H1 (cell line): ENCODE measurements at regions not wholly inside any gene's neighbourhood (a gene's known extent, or its start where the extent isn't known, plus 50 kb on each side); places are given as distances from the start of the nearest gene placed in this dataset.

Experiments
- CTCF ChIA-PET: fragments of 300-600 bp; sonication (Branson Sonifier 250); formaldehyde crosslinking; loops from one replicate; lab custom pipeline; 2021; ENCODE audit not compliant: partially characterized antibody; lab: Charles Lee
- POLR2A ChIA-PET: fragments of 300-600 bp; sonication (Branson Sonifier 250); formaldehyde crosslinking; loops from one replicate; lab custom pipeline; 2021; ENCODE audit warnings: inconsistent platforms; ENCODE audit not compliant: partially characterized antibody; lab: Charles Lee
- DNase-seq, 2 experiments: peaks; one replicate each; pipeline versions ENCODE4 v3.0.0 to v3.0.0-alpha.2; 2010 to 2022; ENCODE audit warnings: low spot score in 2 of 2, low read depth in 1 of 2, mixed read lengths in 1 of 2
- FAIRE-seq: peaks from 2 replicates; lab custom pipeline; 2011; peaks lifted over from hg19 to GRCh38; lab: Jason Lieb, UNC
- H2AFZ ChIP-seq: 2 replicates; pipeline ENCODE4 v1.8.1; 2012; ENCODE audit warnings: low read length, inconsistent platforms
- H2AK5ac ChIP-seq: 2 replicates; pipeline ENCODE4 v1.6.1; 2013; ENCODE audit warnings: low read depth, low read length
- H2BK120ac ChIP-seq: replicated peaks from 2 replicates; pipeline ENCODE3; 2013; ENCODE audit warnings: low read depth, low read length, inconsistent platforms
- H2BK12ac ChIP-seq: 2 replicates; pipeline ENCODE4 v1.6.1; 2013; ENCODE audit warnings: low read depth, low read length
- H2BK15ac ChIP-seq: 2 replicates; pipeline ENCODE4 v1.6.1; 2013; ENCODE audit warnings: low read length
- H2BK20ac ChIP-seq: 2 replicates; pipeline ENCODE4 v1.6.1; 2013; ENCODE audit warnings: low read length
- H2BK5ac ChIP-seq: 2 replicates; pipeline ENCODE4 v1.6.1; 2013; ENCODE audit warnings: low read depth, low read length
- H3K14ac ChIP-seq: 2 replicates; pipeline ENCODE4 v1.6.1; 2013; ENCODE audit warnings: inconsistent platforms; ENCODE audit not compliant: insufficient read length
- H3K18ac ChIP-seq: 2 replicates; pipeline ENCODE4 v1.6.1; 2013; ENCODE audit warnings: low read length; ENCODE audit errors: extremely low read depth
- H3K23ac ChIP-seq: 2 replicates; pipeline ENCODE4 v1.6.1; 2013; ENCODE audit warnings: inconsistent platforms; ENCODE audit not compliant: insufficient read length
- H3K23me2 ChIP-seq: 2 replicates; pipeline ENCODE4 v1.6.1; 2013; ENCODE audit warnings: low read depth, low read length
- H3K27ac ChIP-seq: 2 replicates; pipeline ENCODE4 v1.6.1; 2011; ENCODE audit warnings: low read depth, low read length, inconsistent platforms
- H3K27me3 ChIP-seq, 4 experiments: replicated peaks in 1 of 4; 1 replicate in 1 of 4; 2 replicates in 3 of 4; pipeline versions ENCODE4 v1.6.1 to v1.8.1; 2011 to 2013; ENCODE audit warnings: low read length in 3 of 4, mild to moderate bottlenecking in 3 of 4, inconsistent platforms in 2 of 4, mixed read lengths in 2 of 4, moderate library complexity in 1 of 4; ENCODE audit not compliant: control insufficient read depth in 3 of 4, insufficient read depth in 3 of 4; ENCODE audit errors: extremely low read depth in 1 of 4
- H3K36me3 ChIP-seq, 4 experiments: 2 replicates each; pipeline versions ENCODE4 v1.6.1 to v1.8.1; 2011 to 2013; ENCODE audit warnings: mild to moderate bottlenecking in 4 of 4, low read length in 3 of 4, moderate library complexity in 2 of 4, control low read depth in 1 of 4, inconsistent platforms in 1 of 4; ENCODE audit not compliant: insufficient read depth in 4 of 4, control insufficient read depth in 2 of 4
- H3K4ac ChIP-seq: replicated peaks from 2 replicates; pipeline ENCODE3; 2013; ENCODE audit warnings: low read length, low read depth, mixed read lengths, inconsistent platforms; ENCODE audit not compliant: insufficient read length
- H3K4me1 ChIP-seq, 4 experiments: replicated peaks in 1 of 4; 1 replicate in 1 of 4; 2 replicates in 3 of 4; pipeline versions ENCODE4 v1.6.1 to v1.8.1; 2011 to 2013; ENCODE audit warnings: low read length in 3 of 4, inconsistent platforms in 2 of 4, mixed read lengths in 1 of 4; ENCODE audit not compliant: insufficient read depth in 4 of 4, control insufficient read depth in 3 of 4
- H3K4me2 ChIP-seq, 2 experiments: 2 replicates each; pipeline versions ENCODE4 v1.6.1 to v1.8.1; 2011 to 2013; ENCODE audit warnings: low read depth in 2 of 2, low read length in 2 of 2, control low read depth in 1 of 2, inconsistent platforms in 1 of 2, mild to moderate bottlenecking in 1 of 2; ENCODE audit not compliant: insufficient read depth in 1 of 2
- H3K4me3 ChIP-seq, 4 experiments: fragments of 200-600, 300-600 bp in 1 of 4; sonication (generic), shearing (Covaris generic), sonication (Bioruptor Twin) in 1 of 4; 2 replicates each; pipeline versions ENCODE4 v1.5.1 to v1.8.1; 2011 to 2016; ENCODE audit warnings: low read length in 4 of 4, low read depth in 3 of 4, control low read depth in 2 of 4, inconsistent platforms in 2 of 4, mild to moderate bottlenecking in 2 of 4, mixed read lengths in 1 of 4, moderate library complexity in 1 of 4; ENCODE audit not compliant: insufficient read depth in 2 of 4; ENCODE audit errors: extremely low read depth in 1 of 4
- H3K56ac ChIP-seq: replicated peaks from 2 replicates; pipeline ENCODE3; 2013; ENCODE audit warnings: low read depth, mild to moderate bottlenecking, mixed read lengths, low read length, inconsistent platforms; ENCODE audit not compliant: insufficient read length
- H3K79me1 ChIP-seq: 2 replicates; pipeline ENCODE4 v1.6.1; 2013; ENCODE audit warnings: low read depth, low read length, control low read depth
- H3K79me2 ChIP-seq, 2 experiments: 2 replicates each; pipeline versions ENCODE4 v1.6.1 to v1.8.1; 2012 to 2013; ENCODE audit warnings: low read length in 2 of 2, mild to moderate bottlenecking in 2 of 2, inconsistent platforms in 1 of 2; ENCODE audit not compliant: insufficient read depth in 2 of 2, control insufficient read depth in 1 of 2
- H3K9ac ChIP-seq, 4 experiments: replicated peaks in 1 of 4; 1 replicate in 1 of 4; 2 replicates in 3 of 4; pipeline versions ENCODE4 v1.6.1 to v1.8.1; 2011 to 2013; ENCODE audit warnings: low read depth in 3 of 4, low read length in 3 of 4, control low read depth in 2 of 4, mild to moderate bottlenecking in 2 of 4, moderate library complexity in 2 of 4, inconsistent platforms in 1 of 4; ENCODE audit errors: extremely low read depth in 1 of 4
- H3K9me3 ChIP-seq, 2 experiments: 2 replicates each; pipeline versions ENCODE4 v1.6.1 to v1.8.1; 2012 to 2013; ENCODE audit warnings: mild to moderate bottlenecking in 2 of 2, moderate library complexity in 2 of 2, control low read depth in 1 of 2, inconsistent platforms in 1 of 2, low read depth in 1 of 2, low read length in 1 of 2, mixed read lengths in 1 of 2; ENCODE audit not compliant: insufficient read depth in 2 of 2
- H4K20me1 ChIP-seq, 2 experiments: replicated peaks in 1 of 2; 2 replicates each; pipeline versions ENCODE3 to v1.8.1; 2011 to 2013; ENCODE audit warnings: inconsistent platforms in 2 of 2, low read length in 2 of 2, mild to moderate bottlenecking in 1 of 2; ENCODE audit not compliant: insufficient read depth in 2 of 2, control insufficient read depth in 1 of 2
- H4K5ac ChIP-seq: 2 replicates; pipeline ENCODE4 v1.6.1; 2013; ENCODE audit warnings: low read length, low read depth, mixed read lengths, inconsistent platforms; ENCODE audit not compliant: insufficient read length
- H4K8ac ChIP-seq: 2 replicates; pipeline ENCODE4 v1.8.0; 2013; ENCODE audit warnings: mild to moderate bottlenecking, moderate library complexity, low read length, inconsistent platforms; ENCODE audit not compliant: insufficient read depth; ENCODE audit errors: extremely low read depth
- H4K91ac ChIP-seq: replicated peaks from 2 replicates; pipeline ENCODE3; 2013; ENCODE audit warnings: low read length, mixed read lengths, inconsistent platforms; ENCODE audit not compliant: insufficient read length
- CTBP2 ChIP-seq: IDR thresholded peaks from 2 replicates; pipeline ENCODE4 v1.7.0; 2011; ENCODE audit warnings: borderline replicate concordance, mild to moderate bottlenecking, moderate library complexity, mixed read lengths, low read length; ENCODE audit not compliant: insufficient read depth, insufficient read length
- GABPA ChIP-seq: IDR thresholded peaks from 2 replicates; pipeline ENCODE4 v1.6.1; 2011; ENCODE audit warnings: mild to moderate bottlenecking, low read length, moderate library complexity, borderline replicate concordance; ENCODE audit not compliant: insufficient read depth
- NANOG ChIP-seq: IDR thresholded peaks from 2 replicates; pipeline ENCODE4 v1.6.1; 2011; ENCODE audit warnings: low read length, low read depth, mild to moderate bottlenecking, inconsistent platforms; ENCODE audit not compliant: insufficient read depth, poor library complexity, severe bottlenecking
- SAP30 ChIP-seq: fragments of 300-600 bp; sonication (generic); IDR thresholded peaks from 2 replicates; pipeline ENCODE4 v1.7.1; 2012; ENCODE audit warnings: low read length, moderate library complexity, mild to moderate bottlenecking, inconsistent platforms; ENCODE audit not compliant: insufficient read depth, insufficient replicate concordance
- WGBS, 2 experiments: shearing (Covaris generic) in 1 of 2; methylation state at CpG; one replicate each; pipeline versions ENCODE4 v1.1.6 to v1.1.7; 2013 to 2015; ENCODE audit warnings: low lambda C conversion rate in 2 of 2, mixed read lengths in 2 of 2, inconsistent platforms in 1 of 2, low coverage in 1 of 2, missing lambda C conversion rate in 1 of 2; ENCODE audit not compliant: insufficient replicate concordance in 2 of 2, insufficient coverage in 1 of 2, insufficient read length in 1 of 2; ENCODE audit errors: extremely low coverage in 1 of 2, missing lambda C conversion rate in 1 of 2; 5-methylcytosine and 5-hydroxymethylcytosine counted together

- Histone ChIP-seq H3K79me2 (no peaks in the 10 kb centered on the region), H3K79me1 (no peaks in the 10 kb centered on the region), H3K4me1 (no peaks in the 10 kb centered on the region), H3K27ac (no peak overlapping the region), H3K9ac (no peak overlapping the region), H3K18ac (no peak overlapping the region), H2BK20ac (no peak overlapping the region), H4K8ac (no peak overlapping the region), H3K4ac (no peak overlapping the region), H3K9me3 (no peaks in the 10 kb centered on the region), H3K23ac (no peak overlapping the region), H2BK120ac (no peak overlapping the region), H3K56ac (no peak overlapping the region), H2BK12ac (no peak overlapping the region), H3K4me3 (no peak overlapping the region), H2BK5ac (no peak overlapping the region), H4K91ac (no peak overlapping the region), H3K4me2 (no peak overlapping the region), H3K36me3 (no peaks in the 10 kb centered on the region), H3K27me3 (no peaks in the 10 kb centered on the region), H4K20me1 (no peaks in the 10 kb centered on the region), H3K23me2 (no peaks in the 10 kb centered on the region), H2AFZ (no peak overlapping the region), H3K14ac (no peak overlapping the region), H2AK5ac (no peak overlapping the region), H4K5ac (no peak overlapping the region), H2BK15ac (no peak overlapping the region)
- CTCF ChIA-PET, result no interaction called here
- DNase-seq (no peak), FAIRE-seq (no peak)
- 91% methylated on average over 5 of the region's 5 CpGs; no CpG with 5 or more reads in 1 of the 2 experiments for WGBS, 2 experiments
- no peak for TF ChIP-seq NANOG
- no peak for TF ChIP-seq CTBP2
- no peak for TF ChIP-seq GABPA
- no peak for TF ChIP-seq SAP30
- POLR2A ChIA-PET, result no interaction called here
Measured at GRCh38 chr9:115340314-115340713, 222.4 kb upstream of the TNC start.
